ENCODE measurements at regions not wholly inside any gene's neighbourhood (a gene's known extent, or its start where the extent isn't known, plus 50 kb on each side); places are given as distances from the start of the nearest gene placed in this dataset.

- no peak for DNase-seq
These were observed 516.8 kb downstream of the GALR1 start for GRCh38 chr18:77766421-77766820.

GRCh38 chr18:77772177-77772576, 522.5 kb downstream of the GALR1 start:
- no peak for DNase-seq

GRCh38 chr18:77776104-77776503, 526.5 kb downstream of the GALR1 start:
- no peak for DNase-seq

GRCh38 chr18:77777163-77777562, 527.5 kb downstream of the GALR1 start:
- no peak for DNase-seq

GRCh38 chr18:77784759-77785379, 535.2 kb downstream of the GALR1 start:
- DNase-seq, result no peak

- DNase-seq, result no peak
These were observed 535.8 kb downstream of the GALR1 start for GRCh38 chr18:77785415-77785975.

GRCh38 chr18:77803024-77803423, 553.4 kb downstream of the GALR1 start:
- DNase-seq, result no peak

- no peak for DNase-seq
These were observed 554.7 kb downstream of the GALR1 start for GRCh38 chr18:77804382-77804781.

- no peak for DNase-seq
These were observed 558.0 kb downstream of the GALR1 start for GRCh38 chr18:77807650-77808049.

- no peak for DNase-seq
These were observed 561.9 kb downstream of the GALR1 start for GRCh38 chr18:77811503-77811902.

- DNase-seq, result no peak
These were observed 566.2 kb downstream of the GALR1 start for GRCh38 chr18:77815666-77816338.

- DNase-seq, result no peak
These were observed 568.7 kb downstream of the GALR1 start for GRCh38 chr18:77818328-77818727.

- no peak for DNase-seq
These were observed 570.8 kb downstream of the GALR1 start for GRCh38 chr18:77820472-77820871.

- no peak for DNase-seq
These were observed 572.2 kb downstream of the GALR1 start for GRCh38 chr18:77821892-77822291.

- DNase-seq, result no peak
These were observed 573.0 kb downstream of the GALR1 start for GRCh38 chr18:77822632-77823031.

GRCh38 chr18:77833807-77834206, 584.2 kb downstream of the GALR1 start:
- DNase-seq, result no peak

GRCh38 chr18:77851802-77852201, 602.2 kb downstream of the GALR1 start:
- DNase-seq, result no peak

- DNase-seq, result no peak
These were observed 604.2 kb downstream of the GALR1 start for GRCh38 chr18:77853859-77854258.

GRCh38 chr18:77857678-77858655, 608.3 kb downstream of the GALR1 start:
- DNase-seq, result no peak

GRCh38 chr18:77859634-77860033, 610.0 kb downstream of the GALR1 start:
- DNase-seq, result no peak

- no peak for DNase-seq
These were observed 612.6 kb downstream of the GALR1 start for GRCh38 chr18:77862066-77862757.

GRCh38 chr18:77865853-77866252, 616.2 kb downstream of the GALR1 start:
- no peak for DNase-seq

GRCh38 chr18:77866351-77866750, 616.7 kb downstream of the GALR1 start:
- DNase-seq, result no peak

All from stimulated activated CD4-positive, alpha-beta T cell treated with anti-CD3 and anti-CD28 coated beads, Interleukin-15, amount 100 ng/mL, for 24 hours (primary cell).